HG03575 (cell line): ENCODE measurements at regions not wholly inside any gene's neighbourhood (a gene's known extent, or its start where the extent isn't known, plus 50 kb on each side); places are given as distances from the start of the nearest gene placed in this dataset.
"Not testable (repeated sequence)": the region's sequence is repeated elsewhere in the genome, so short reads cannot be mapped to it uniquely, and the experiment has no call there.

Experiments
- ATAC-seq: cut with Tn5 transposase; IDR thresholded peaks from one replicate; pipeline ENCODE4 v1.9.1; 2021; ENCODE audit not compliant: unreplicated experiment, insufficient number of reproducible peaks, low FRiP score; ENCODE audit errors: extremely low read depth

GRCh38 chr5:104635227-104635626, 1072.6 kb upstream of the NUDT12 start:
- ATAC-seq: no peak

GRCh38 chr5:104628911-104629310, 1066.3 kb upstream of the NUDT12 start:
- ATAC-seq: no peak

- ATAC-seq: no peak
Observed at GRCh38 chr5:104626122-104626521, 1063.5 kb upstream of the NUDT12 start.

DNA sequence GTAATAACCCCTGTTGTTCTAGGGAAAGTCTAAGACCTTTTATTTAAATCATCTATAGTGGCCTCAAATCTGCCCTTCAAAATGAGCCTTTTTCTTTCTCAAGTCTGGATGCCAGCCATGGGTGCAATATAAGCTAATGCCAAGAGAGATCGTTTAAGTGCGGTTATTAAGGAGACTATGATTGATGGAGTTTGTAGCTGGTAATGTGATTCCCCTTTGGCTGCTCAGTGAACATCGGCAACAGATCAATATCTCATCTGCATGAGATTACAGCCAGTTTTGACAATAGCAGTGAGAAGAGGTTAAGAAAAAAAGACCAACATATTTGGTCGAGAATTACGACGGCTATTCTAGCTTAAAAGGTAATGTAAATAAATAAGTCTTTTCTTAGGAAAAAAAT, 1049.4 kb upstream of the NUDT12 start:
- ATAC-seq: no peak

DNA sequence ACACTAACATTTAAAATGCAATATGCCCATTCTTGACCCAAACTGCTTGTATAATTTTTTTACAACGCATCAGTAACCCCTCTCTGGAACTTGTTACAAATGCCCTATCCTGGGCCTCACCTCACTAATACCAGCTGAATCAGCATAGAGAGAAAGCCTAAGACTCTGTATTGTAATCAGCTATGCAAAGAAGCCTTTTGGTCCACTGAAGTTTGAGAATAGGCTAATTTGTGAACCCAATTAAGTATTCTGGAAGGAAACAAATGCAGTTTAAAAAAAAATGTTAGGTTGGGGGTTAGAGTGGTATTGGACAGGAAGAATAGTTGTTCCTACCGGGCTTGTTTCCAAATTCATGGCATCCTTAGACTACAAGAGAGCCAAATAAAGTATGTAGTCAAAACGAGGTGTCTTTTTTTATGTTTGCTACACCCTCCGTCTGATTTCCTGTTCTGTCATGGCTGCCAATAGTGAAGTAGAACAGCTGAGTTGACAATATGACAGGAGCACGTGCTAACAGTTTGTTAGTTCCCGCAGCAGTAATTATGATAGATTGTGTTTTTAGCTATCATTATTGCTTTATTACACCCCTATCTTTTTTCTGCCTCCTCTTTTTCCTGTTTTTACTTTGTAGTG, 1048.7 kb upstream of the NUDT12 start:
- no peak for ATAC-seq

DNA sequence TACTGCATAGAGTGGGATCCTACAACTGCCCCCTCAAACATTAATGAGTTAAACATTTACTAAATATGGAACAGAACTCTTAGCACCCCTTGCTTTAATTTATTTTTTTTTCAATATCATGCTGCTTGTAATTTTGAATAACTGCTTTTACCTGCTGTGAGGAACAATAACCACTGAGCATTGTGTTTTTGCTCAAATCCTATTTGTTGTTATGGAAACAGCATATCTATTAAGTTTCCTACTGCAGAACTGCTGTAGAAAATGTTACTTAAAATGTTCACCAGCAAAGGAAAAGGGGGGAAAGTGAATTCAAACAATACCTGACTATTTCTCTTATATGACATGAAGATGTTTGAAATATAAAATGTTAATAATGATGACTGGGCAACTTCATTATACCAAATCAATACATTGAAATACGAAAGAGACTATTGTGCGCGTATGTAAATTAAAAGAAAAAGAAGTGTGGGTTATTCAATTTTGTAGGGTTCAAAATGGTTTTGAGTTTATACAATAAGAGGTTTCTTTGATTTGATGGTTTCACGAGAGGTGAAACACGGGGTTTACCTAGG, 1043.8 kb upstream of the NUDT12 start:
- ATAC-seq: no peak

- no peak for ATAC-seq
Observed at GRCh38 chr5:104599726-104600125, 1037.1 kb upstream of the NUDT12 start.

- ATAC-seq: no peak
Observed at GRCh38 chr5:104598285-104598684, 1035.7 kb upstream of the NUDT12 start.

GRCh38 chr5:104594850-104595249, 1032.3 kb upstream of the NUDT12 start:
- ATAC-seq: no peak

DNA sequence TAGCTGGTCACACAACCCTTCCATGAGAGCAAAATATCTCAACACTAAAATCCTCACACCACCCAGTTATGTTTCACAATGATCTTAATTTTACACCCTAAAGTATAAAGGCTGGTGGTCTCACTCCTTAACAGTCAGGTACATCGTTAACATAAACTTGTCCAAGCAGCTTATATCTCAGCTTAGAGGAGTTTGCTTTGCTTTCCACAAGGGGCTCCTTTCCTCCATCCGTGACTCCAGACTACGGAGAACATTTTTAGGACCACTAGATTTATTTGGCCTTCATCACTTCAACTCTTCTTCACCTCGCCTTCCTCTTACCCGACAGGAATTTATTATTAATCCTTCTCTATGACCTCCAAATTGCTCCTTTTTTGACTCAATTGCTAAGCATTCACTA, 1014.1 kb upstream of the NUDT12 start:
- no peak for ATAC-seq

DNA sequence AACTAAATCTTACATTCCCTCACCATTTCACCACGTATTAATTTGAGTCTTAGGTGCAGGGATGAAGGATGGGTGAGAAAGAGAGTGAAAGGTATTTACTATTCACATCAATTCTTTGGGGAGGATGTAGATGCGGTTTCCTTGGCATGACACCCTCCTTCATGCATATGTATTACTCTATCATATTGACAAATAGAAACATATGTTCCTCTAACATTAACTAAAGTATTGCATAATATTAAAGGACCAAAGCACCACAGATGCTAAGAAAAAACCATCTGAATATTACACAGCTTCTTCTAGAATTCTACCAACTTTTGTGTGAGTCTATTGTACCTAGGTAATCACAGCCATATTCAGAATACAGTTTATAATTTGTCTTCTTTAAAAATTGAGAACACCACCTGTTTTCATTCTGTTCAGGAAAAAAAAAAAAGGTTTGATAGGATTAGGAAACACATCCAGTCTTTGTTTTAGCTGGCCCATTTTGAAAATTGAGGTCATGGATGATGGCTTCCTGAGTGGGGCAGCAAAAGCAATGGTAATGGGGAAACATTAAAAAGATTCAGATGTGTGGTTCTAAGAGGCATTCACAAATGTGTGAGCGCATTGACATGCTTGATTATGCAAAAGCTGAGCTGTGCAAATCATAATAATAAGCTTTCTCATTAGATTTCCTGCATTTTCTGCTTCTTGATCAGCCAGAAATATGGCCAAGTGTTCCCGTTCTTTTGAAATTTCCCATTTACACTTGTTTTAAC, 1011.5 kb upstream of the NUDT12 start:
- ATAC-seq: no peak

GRCh38 chr5:104569621-104570020, 1007.0 kb upstream of the NUDT12 start:
- no peak for ATAC-seq

DNA sequence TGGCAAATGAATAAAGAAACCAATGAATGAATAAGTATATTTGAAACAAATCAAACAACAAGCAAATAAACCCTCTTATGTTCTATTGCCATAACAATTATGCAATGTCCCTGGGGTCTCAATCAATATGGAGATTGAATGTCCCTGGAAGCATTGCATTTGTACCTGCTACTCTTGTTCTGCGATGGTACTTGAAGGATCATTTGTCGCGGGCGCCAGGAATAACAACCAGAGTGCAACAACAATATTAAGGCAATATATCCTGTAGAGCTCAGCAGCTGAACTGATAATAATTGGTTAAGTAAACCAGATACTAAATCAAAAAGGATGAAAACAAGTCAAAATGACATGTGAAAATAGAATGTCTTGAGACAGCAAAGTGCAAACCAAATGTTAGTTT, 1001.9 kb upstream of the NUDT12 start:
- ATAC-seq: no peak

- ATAC-seq: no peak
Observed at GRCh38 chr5:104556957-104557356, 994.4 kb upstream of the NUDT12 start.

DNA sequence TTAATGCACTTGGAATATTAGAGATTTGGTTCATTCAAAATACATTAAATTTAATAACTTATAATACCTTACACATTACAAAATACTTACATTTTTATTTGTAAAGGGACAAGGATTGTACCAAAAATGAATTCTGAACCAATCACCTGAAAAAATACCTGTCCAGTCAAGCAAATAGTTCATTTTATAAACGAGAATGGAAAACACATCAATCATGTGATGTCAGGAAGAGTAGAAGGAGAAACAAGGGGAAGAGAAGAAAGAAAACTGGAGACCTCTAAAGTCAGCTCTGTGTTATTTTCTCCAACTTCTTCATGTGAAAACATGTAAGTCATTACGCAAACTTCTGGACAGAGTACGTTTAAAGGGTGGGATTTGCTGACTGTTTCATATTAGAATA, 989.0 kb upstream of the NUDT12 start:
- ATAC-seq: no peak

- ATAC-seq: not testable (repeated sequence)
Observed at GRCh38 chr5:104546871-104547270, 984.3 kb upstream of the NUDT12 start.

- ATAC-seq: no peak
Observed at GRCh38 chr5:104541141-104541785, 978.7 kb upstream of the NUDT12 start.

DNA sequence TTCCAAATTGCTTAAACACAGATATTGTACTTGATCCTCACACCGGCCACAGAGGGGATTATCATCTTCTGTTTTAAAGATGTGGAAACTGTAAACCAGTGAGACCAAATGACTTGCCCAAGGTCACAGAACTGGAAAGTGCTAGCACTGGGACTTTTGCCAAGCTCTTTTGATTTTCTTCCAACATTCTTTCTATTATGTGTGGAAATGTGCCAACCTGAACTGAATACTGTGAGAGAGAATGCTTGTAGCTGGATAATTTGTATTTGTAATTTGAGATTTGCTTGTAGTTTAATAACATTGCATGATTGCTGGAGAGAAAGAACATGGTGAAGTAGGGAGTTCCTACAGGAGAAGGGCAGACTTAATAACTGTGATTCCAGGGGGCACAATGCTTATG, 977.9 kb upstream of the NUDT12 start:
- no peak for ATAC-seq

DNA sequence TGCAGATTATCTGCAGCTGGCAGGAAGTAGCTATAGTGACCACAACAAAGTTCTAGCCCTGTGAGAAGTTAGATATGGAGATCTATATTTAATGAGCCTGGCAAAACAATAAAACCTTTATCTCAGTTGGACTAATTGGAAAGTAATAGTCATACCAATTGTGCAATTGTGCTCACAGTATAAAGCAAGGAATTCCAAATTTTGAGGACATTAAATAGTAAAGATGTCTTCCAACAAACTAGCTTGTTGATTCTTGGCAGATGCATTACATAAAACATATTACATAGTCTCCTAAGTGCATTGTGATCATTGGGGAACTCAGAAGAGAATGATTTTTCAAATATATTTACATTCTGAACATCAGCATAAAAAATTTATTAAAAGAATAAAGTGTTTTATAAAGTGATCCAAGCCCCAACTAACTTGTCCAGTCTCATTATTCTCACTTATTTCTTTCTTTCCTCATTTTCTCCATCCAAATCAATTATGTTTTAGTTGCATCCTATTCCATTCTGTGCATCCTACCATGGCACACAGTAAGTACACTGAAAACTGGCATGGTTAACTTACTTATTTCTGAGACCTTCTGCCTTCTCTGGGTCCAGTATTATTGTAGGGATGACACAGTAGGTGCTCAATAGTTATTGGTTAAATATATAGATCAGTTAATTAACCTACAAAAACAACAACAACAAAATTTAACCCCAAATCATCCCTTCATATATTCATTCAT, 977.2 kb upstream of the NUDT12 start:
- ATAC-seq: no peak
